ENCODE measurements at regions not wholly inside any gene's neighbourhood (a gene's known extent, or its start where the extent isn't known, plus 50 kb on each side); places are given as distances from the start of the nearest gene placed in this dataset.

DNA sequence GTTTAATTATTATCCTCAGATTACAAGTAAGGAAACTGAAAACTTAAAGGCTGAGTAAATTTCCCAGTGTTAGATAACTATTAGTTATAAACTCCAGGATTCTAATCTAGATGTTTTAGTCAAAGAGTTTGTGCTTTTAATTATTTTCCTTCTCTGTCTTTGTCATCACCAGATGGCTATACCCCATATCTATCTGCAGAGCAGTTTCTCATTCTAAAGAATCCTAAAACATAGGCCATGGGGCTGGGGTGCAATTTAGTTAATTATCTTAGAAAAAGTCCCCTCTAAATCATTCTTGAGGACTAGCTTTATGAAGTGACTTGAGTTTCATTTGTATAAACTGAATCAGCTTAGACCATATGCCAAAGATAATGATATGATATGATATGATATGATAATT is 556.3 kb upstream of the ANO5 start:
- intact Hi-C loops (cut with micrococcal nuclease; ENCODE audit: unreplicated experiment): no loop called here
- BruUV-seq (replicated peaks): no TSS peak

DNA sequence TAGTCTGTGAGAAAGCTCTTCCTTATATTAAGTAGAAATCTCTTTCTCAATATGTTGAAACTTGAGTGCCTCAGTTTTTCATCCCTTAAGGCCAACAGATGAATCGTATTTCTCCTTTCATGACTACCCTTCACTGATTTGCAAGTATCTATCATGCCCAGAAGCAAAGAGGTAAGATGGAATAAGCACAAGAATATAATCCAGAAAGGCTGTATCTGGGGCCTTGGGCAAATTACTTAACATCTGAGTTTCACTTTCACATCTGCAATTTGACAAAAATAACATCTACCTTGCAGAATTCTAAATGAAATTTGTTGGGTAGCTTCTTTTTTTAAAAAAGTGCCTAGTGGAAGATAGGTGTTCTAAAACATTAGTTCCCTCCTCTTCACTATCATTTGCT is 552.4 kb upstream of the ANO5 start:
- no TSS peak for BruUV-seq (replicated peaks)
- ChIA-PET CTCF (ENCODE audit: low intra/inter-chr PET ratio, low total read pairs) (no interaction called here), POLR2A (no interaction called here)
- Histone ChIP-seq H3K4me1 (ENCODE audit: insufficient read depth, low read length) (no peaks in the 10 kb centered on the region), H3K27me3 (ENCODE audit: control insufficient read depth in 1 of 2, insufficient read depth in 2 of 2, low read length in 2 of 2) (no peaks in the 10 kb centered on the region), H3K36me3 (replicated peaks in 1 of 2; ENCODE audit: control insufficient read depth in 1 of 2, insufficient read depth in 2 of 2, low read length in 2 of 2) (no peaks in the 10 kb centered on the region), H3K27ac (ENCODE audit: extremely low read length, insufficient read depth, low read length) (no peak overlapping the region), H3K79me2 (ENCODE audit: insufficient read depth, low read length) (no peaks in the 10 kb centered on the region), H2AFZ (ENCODE audit: low read length) (no peak overlapping the region), H3K9me3 (ENCODE audit: low read length) (peaks cover 15% of the 10 kb centered on the region), H3K4me3 (replicated peaks in 1 of 3; ENCODE audit: insufficient read depth in 1 of 3, low read depth in 2 of 3, low read length in 3 of 3) (no peak overlapping the region), H4K20me1 (ENCODE audit: insufficient read depth, low read length) (no peaks in the 10 kb centered on the region), H3K9ac (ENCODE audit: insufficient read depth, low read depth, low read length) (no peak overlapping the region), H3K4me2 (ENCODE audit: low read depth, low read length) (no peak overlapping the region)
- TF ChIP-seq SRF (IDR thresholded peaks at IDR 0.05; ENCODE audit: low read depth, low read length): no peak
- TF ChIP-seq, protein P1, sequence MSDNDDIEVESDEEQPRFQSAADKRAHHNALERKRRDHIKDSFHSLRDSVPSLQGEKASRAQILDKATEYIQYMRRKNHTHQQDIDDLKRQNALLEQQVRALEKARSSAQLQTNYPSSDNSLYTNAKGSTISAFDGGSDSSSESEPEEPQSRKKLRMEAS (IDR thresholded peaks at IDR 0.05): no peak
- no peak for TF ChIP-seq ZNF75D (CRISPR knock-in tag; IDR thresholded peaks at IDR 0.05; ENCODE audit: borderline replicate concordance)
- TF ChIP-seq ZNF724P (CRISPR knock-in tag; IDR thresholded peaks at IDR 0.05; ENCODE audit: borderline replicate concordance): no peak
- no peak for TF ChIP-seq MYNN (CRISPR knock-in tag; IDR thresholded peaks at IDR 0.05; ENCODE audit: low read depth)
- no peak for TF ChIP-seq MEIS2 (CRISPR knock-in tag; IDR thresholded peaks at IDR 0.05)
- no peak for TF ChIP-seq ZNF720 (CRISPR knock-in tag; IDR thresholded peaks at IDR 0.05)
- intact Hi-C loops (cut with micrococcal nuclease; ENCODE audit: unreplicated experiment): no loop called here
- DNase-seq (ENCODE audit: low spot score) (no peak), FAIRE-seq (no peak), ATAC-seq (no peak)
- 0% methylated on average over 1 of the region's 1 CpG for WGBS (ENCODE audit: low lambda C conversion rate)
- in situ Hi-C loops (cut with HindIII; ENCODE audit: extremely low pct_ligation_motif_present, low pct_unique_long_range_greater_than_20kb): no loop called here

More for the DNA sequence above, 556.3 kb upstream of the ANO5 start:
- in situ Hi-C loops (cut with HindIII; ENCODE audit: extremely low pct_ligation_motif_present, low pct_unique_long_range_greater_than_20kb): no loop called here
- Histone ChIP-seq H4K20me1 (ENCODE audit: insufficient read depth, low read length) (no peaks in the 10 kb centered on the region), H3K9me3 (ENCODE audit: low read length) (no peaks in the 10 kb centered on the region), H3K4me1 (ENCODE audit: insufficient read depth, low read length) (no peaks in the 10 kb centered on the region), H3K9ac (ENCODE audit: insufficient read depth, low read depth, low read length) (no peak overlapping the region), H3K4me2 (ENCODE audit: low read depth, low read length) (no peak overlapping the region), H3K79me2 (ENCODE audit: insufficient read depth, low read length) (no peaks in the 10 kb centered on the region), H3K27me3 (ENCODE audit: control insufficient read depth in 1 of 2, insufficient read depth in 2 of 2, low read length in 2 of 2) (no peaks in the 10 kb centered on the region), H3K4me3 (replicated peaks in 1 of 3; ENCODE audit: insufficient read depth in 1 of 3, low read depth in 2 of 3, low read length in 3 of 3) (no peak overlapping the region), H3K27ac (ENCODE audit: extremely low read length, insufficient read depth, low read length) (no peak overlapping the region), H3K36me3 (replicated peaks in 1 of 2; ENCODE audit: control insufficient read depth in 1 of 2, insufficient read depth in 2 of 2, low read length in 2 of 2) (no peaks in the 10 kb centered on the region), H2AFZ (ENCODE audit: low read length) (no peak overlapping the region)
- ChIA-PET CTCF (ENCODE audit: low intra/inter-chr PET ratio, low total read pairs) (no interaction called here), POLR2A (no interaction called here)
- FAIRE-seq: no peak
- no peak for ATAC-seq
- no peak for TF ChIP-seq RFXANK (CRISPR knock-in tag; IDR thresholded peaks at IDR 0.05)
- TF ChIP-seq SYNCRIP (IDR thresholded peaks at IDR 0.05; ENCODE audit: insufficient read depth, low read depth, low read length): no peak
- TF ChIP-seq, protein P2, sequence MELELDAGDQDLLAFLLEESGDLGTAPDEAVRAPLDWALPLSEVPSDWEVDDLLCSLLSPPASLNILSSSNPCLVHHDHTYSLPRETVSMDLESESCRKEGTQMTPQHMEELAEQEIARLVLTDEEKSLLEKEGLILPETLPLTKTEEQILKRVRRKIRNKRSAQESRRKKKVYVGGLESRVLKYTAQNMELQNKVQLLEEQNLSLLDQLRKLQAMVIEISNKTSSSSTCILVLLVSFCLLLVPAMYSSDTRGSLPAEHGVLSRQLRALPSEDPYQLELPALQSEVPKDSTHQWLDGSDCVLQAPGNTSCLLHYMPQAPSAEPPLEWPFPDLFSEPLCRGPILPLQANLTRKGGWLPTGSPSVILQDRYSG (CRISPR knock-in tag; IDR thresholded peaks at IDR 0.05): no peak
- TF ChIP-seq RAD21 (CRISPR knock-in tag; IDR thresholded peaks at IDR 0.05): no peak
- no peak for TF ChIP-seq TSC22D2 (CRISPR knock-in tag; IDR thresholded peaks at IDR 0.05; ENCODE audit: borderline replicate concordance)
- TF ChIP-seq ZNF329 (CRISPR knock-in tag; IDR thresholded peaks at IDR 0.05; ENCODE audit: low read depth): no peak
- no peak for TF ChIP-seq SP5 (CRISPR knock-in tag; IDR thresholded peaks at IDR 0.05; ENCODE audit: borderline replicate concordance, low read depth)
- no peak for TF ChIP-seq KAT8 (CRISPR knock-in tag; IDR thresholded peaks at IDR 0.05)
- TF ChIP-seq RNF2 (conservative IDR thresholded peaks at IDR 0.05; ENCODE audit: low read depth): no peak
- no peak for TF ChIP-seq MTF2 (CRISPR knock-in tag; IDR thresholded peaks at IDR 0.05; ENCODE audit: borderline replicate concordance)
- no peak for DNase-seq (ENCODE audit: low spot score)
